ENCODE measurements at regions not wholly inside any gene's neighbourhood (a gene's known extent, or its start where the extent isn't known, plus 50 kb on each side); places are given as distances from the start of the nearest gene placed in this dataset.
A peak's percentile ranks its signal among the peaks of the same experiment; 100 is the strongest.
"Not testable (repeated sequence)": the region's sequence is repeated elsewhere in the genome, so short reads cannot be mapped to it uniquely, and the experiment has no call there.

GRCh38 chr2:159880729-159881128 lies 82.7 kb upstream of the CD302 start:
- DNase-seq (ENCODE audit: low read depth, low spot score), result no peak

GRCh38 chr2:159879051-159879604 lies 81.1 kb upstream of the CD302 start:
- peak; percentile 29 for DNase-seq (ENCODE audit: low read depth, low spot score)

DNA sequence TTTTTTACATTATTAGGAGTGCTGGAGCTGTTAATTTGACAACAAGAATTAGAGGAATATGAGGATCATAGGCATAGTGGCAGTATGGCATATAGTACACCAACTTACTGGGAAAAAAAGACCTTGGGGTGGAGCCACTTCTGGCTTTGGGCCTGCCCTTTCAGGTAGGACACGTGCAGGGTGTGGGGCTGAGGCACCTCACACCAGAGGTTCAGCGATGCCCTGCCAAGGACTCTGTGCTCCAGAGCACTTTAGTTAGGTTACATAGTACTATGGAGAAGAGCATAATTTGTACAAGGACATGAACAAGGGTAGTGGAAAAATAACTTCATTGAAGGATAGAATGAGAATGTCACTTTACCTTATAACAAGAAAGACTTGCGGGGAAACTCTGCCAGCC lies 77.1 kb upstream of the CD302 start:
- DNase-seq (ENCODE audit: low read depth, low spot score), result no peak

- no peak for DNase-seq (ENCODE audit: low read depth, low spot score)
Measured at GRCh38 chr2:159873258-159873657, 75.2 kb upstream of the CD302 start.

DNA sequence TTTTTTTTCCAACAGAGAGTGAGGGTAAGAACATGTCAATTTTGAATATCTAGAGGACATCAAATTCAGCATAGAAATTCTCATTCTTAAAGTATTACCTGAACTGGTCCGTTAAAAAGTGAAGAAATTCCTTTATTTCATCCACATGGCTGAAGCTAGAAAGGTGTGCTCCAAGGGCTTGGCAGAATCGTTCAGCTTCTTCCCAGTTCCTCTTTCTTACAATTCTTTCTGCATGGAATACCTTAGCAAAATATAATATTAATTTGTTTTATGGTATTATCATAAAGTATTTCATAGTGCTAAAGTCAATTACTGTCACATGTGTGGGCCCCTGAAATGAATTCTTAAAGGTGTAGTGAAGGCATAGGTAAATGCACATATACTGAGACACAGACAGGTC lies 74.3 kb upstream of the CD302 start:
- DNase-seq (ENCODE audit: low read depth, low spot score), result no peak

GRCh38 chr2:159868598-159869159 lies 70.7 kb upstream of the CD302 start:
- DNase-seq (ENCODE audit: low read depth, low spot score), result not testable (repeated sequence)

GRCh38 chr2:159867567-159868361 lies 69.8 kb upstream of the CD302 start:
- no peak for DNase-seq (ENCODE audit: low read depth, low spot score)

- no peak for DNase-seq (ENCODE audit: low read depth, low spot score)
Measured at GRCh38 chr2:159863526-159864160, 65.6 kb upstream of the CD302 start.

DNA sequence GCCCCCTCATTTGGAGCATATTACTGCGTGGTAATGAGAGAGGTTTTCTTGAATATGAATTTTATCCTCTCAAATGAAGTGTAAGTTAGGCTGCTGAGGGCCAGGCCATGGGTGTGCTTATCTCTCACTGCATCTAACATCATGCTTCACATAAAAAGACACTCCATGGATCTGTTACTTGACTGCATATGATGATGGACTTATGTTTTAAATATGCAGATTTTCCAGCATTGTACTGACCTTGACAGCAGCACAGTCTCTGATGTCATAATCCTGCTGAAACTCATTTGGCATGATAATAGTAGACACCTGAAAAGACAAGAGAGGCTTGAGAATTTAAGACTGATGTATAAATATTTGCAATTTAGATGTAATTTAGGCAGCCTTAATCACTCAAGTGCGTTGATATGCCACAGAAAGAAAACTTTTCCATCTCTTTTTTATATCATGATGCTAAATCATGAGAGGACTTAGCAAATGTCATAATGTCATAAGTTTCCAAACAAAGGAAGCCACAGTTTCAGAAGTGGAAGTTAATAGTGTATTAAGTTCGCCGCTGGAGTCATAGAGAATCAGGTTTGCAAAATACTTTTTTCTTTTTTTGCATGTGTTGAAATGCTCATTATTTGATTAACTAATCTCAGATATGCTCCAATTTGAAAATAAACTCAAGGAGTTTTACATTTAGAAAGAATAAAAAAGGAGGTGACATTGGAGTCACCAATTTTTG lies 62.7 kb upstream of the CD302 start:
- DNase-seq (ENCODE audit: low read depth, low spot score), result no peak

DNA sequence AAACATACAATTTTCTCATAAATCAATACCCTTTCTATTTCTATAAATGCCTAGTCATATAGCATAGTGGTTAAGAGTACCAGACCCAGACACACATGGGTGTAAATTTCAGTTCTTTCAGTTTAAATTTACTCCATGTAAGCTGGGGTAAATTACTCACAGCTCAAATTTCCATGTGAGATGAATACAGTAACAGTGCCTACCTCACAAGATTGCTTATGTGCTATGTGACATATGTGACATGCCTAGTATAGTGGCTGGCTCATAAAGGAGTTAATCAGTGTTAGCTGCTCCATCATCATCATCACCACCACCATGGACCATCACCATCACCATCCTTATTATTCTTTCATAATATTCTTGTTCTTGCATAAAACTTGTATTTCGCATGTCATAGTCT lies 61.6 kb upstream of the CD302 start:
- no peak for DNase-seq (ENCODE audit: low read depth, low spot score)

- no peak for DNase-seq (ENCODE audit: low read depth, low spot score)
Measured at GRCh38 chr2:159856760-159857159, 58.8 kb upstream of the CD302 start.

- peak; percentile 36 for DNase-seq (ENCODE audit: low read depth, low spot score)
Measured at GRCh38 chr2:159855557-159856061, 57.6 kb upstream of the CD302 start.

DNA sequence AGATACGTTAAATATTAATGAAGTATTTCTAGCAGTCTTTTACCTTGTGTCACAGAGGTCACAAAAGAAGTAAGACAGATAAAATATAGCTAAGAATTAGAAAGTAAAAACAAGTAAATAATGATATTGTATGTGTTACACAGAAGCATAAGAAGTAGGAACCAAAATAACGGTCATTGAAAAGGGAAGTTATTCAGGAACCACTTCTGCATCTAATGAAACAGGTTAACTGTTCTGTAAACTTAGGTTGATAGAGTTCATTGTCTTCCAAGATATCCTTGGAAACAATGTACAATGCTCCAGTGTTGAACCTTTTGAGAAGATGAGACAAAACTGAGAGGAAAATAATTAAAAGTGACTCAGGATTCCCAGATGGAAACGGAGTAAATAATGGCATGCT lies 57.1 kb upstream of the CD302 start:
- no peak for DNase-seq (ENCODE audit: low read depth, low spot score)

- no peak for DNase-seq (ENCODE audit: low read depth, low spot score)
Measured at GRCh38 chr2:159854481-159854880, 56.5 kb upstream of the CD302 start.

GRCh38 chr2:159853101-159853500 lies 55.1 kb upstream of the CD302 start:
- no peak for DNase-seq (ENCODE audit: low read depth, low spot score)

GRCh38 chr2:159851941-159852340 lies 53.9 kb upstream of the CD302 start:
- no peak for DNase-seq (ENCODE audit: low read depth, low spot score)

DNA sequence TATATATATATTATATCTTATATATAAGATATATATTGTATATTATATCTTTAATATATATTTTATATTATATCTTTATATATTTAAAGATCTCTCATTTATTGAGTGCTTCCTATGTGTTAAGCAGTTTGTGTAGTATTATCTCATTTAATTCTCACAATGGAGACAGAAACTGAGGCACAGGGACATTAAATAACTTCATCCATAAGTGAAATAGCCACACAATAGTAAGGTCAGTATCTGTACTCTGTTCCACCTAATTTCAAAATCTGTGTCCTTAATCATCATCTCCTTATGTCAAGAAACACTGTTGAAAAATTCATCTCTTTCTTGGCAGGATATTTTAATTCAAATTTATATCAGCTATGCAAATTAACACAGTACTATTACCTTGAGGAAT lies 52.8 kb upstream of the CD302 start:
- DNase-seq (ENCODE audit: low read depth, low spot score), result no peak

GRCh38 chr2:159849160-159849813 lies 51.3 kb upstream of the CD302 start:
- no peak for DNase-seq (ENCODE audit: low read depth, low spot score)
